Neural crest cell (in vitro differentiated cells): ENCODE measurements at regions not wholly inside any gene's neighbourhood (a gene's known extent, or its start where the extent isn't known, plus 50 kb on each side); places are given as distances from the start of the nearest gene placed in this dataset.

Experiments
- DNase-seq: peaks from one replicate; pipeline ENCODE4 v3.0.0; 2021; ENCODE audit warnings: low read depth, mixed read lengths, low spot score
- H3K27ac Mint-ChIP-seq: one replicate; pipeline ENCODE4 v1.8.0; 2021; ENCODE audit warnings: mild to moderate bottlenecking, mixed read lengths; ENCODE audit not compliant: unreplicated experiment
- H3K27me3 Mint-ChIP-seq: 2 replicates; pipeline ENCODE4 v1.8.0; 2021; ENCODE audit warnings: low read depth, mild to moderate bottlenecking, mixed read lengths
- H3K36me3 Mint-ChIP-seq: 2 replicates; pipeline ENCODE4 v1.8.0; 2021; ENCODE audit warnings: low read depth, mild to moderate bottlenecking, mixed read lengths
- H3K4me1 Mint-ChIP-seq: 2 replicates; pipeline ENCODE4 v1.8.0; 2021; ENCODE audit warnings: mixed read lengths
- H3K4me3 Mint-ChIP-seq: one replicate; pipeline ENCODE4 v1.8.0; 2021; ENCODE audit warnings: mild to moderate bottlenecking, mixed read lengths
- H3K9me3 Mint-ChIP-seq: 2 replicates; pipeline ENCODE4 v1.8.0; 2021; ENCODE audit warnings: mixed read lengths
- TF ChIP-seq, protein P1 (sequence below): fragments of 200-600 bp; sonication (generic); conservative IDR thresholded peaks from 2 replicates; pipeline ENCODE4 v1.5.0; 2021; ENCODE audit warnings: antibody characterized with exemption, mild to moderate bottlenecking

DNA sequence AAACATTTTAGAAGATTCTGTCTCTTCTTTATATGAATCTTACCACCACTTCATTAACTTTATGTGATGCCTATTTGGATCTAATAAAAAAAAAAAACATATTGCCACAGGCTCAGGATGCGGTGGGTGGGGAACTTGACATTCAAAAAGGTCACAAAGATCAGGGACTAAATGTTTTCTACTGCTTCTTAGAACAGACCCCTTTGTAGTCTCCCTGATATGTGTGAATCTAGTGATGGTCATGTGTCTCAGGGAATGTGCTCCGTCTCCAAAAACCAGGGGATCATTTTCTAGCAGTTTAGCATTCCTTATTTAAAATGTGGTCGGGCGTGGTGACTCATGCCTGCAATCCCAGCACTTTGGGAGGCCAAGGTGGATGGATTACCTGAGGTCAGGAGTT, 807.8 kb upstream of the CHAC2 start:
- Mint-ChIP-seq H3K36me3 (no peaks in the 10 kb centered on the region), H3K27ac (no peak overlapping the region), H3K27me3 (no peaks in the 10 kb centered on the region), H3K9me3 (peaks cover 5% of the 10 kb centered on the region), H3K4me3 (no peak overlapping the region), H3K4me1 (peaks cover 12% of the 10 kb centered on the region)
- TF ChIP-seq, protein P1, sequence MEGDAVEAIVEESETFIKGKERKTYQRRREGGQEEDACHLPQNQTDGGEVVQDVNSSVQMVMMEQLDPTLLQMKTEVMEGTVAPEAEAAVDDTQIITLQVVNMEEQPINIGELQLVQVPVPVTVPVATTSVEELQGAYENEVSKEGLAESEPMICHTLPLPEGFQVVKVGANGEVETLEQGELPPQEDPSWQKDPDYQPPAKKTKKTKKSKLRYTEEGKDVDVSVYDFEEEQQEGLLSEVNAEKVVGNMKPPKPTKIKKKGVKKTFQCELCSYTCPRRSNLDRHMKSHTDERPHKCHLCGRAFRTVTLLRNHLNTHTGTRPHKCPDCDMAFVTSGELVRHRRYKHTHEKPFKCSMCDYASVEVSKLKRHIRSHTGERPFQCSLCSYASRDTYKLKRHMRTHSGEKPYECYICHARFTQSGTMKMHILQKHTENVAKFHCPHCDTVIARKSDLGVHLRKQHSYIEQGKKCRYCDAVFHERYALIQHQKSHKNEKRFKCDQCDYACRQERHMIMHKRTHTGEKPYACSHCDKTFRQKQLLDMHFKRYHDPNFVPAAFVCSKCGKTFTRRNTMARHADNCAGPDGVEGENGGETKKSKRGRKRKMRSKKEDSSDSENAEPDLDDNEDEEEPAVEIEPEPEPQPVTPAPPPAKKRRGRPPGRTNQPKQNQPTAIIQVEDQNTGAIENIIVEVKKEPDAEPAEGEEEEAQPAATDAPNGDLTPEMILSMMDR: no peak
- DNase-seq: no peak

DNA sequence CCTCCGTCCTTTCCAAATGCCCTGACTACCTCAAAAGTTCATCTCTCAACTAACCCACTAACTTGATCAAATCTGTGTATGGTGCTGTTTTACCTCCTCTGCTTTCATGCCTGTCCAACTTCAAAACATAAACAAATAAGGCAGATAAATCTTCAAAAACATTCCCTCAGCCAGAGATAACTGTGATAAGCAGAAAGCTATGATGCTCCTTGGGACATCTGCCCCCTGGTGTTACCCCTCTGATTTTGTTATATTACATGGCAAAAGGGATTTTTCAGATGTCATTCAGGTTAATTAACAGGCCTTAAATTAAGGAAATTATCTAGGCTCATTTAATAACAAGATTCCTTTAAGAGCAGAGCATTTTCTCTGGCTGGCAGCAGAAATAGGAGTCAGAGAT, 810.8 kb upstream of the CHAC2 start:
- TF ChIP-seq, protein P1: peak; percentile 33

DNA sequence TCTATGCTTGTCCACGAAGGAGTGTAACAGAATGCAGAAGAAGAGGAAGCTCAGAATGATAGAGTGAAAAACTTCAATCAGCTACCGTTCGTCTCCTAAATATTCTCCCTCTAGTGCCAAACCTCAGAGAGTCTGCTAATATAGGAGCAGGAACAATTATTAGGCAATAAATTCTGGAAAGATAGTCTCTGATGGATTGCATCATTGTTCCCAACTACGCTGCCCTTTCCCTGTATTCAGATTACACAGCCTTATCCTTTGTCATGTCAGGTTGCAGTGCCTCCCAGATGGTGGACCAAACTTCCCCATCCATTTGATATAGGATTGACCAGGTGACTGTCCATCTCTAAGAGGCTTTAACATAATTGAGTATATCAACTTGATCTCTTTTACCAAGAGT, 811.5 kb upstream of the CHAC2 start:
- TF ChIP-seq, protein P1: no peak
- no peak overlapping the region for H3K4me3 Mint-ChIP-seq
- peaks cover 3% of the 10 kb centered on the region for H3K9me3 Mint-ChIP-seq
- no peak overlapping the region for H3K27ac Mint-ChIP-seq
- no peaks in the 10 kb centered on the region for H3K36me3 Mint-ChIP-seq
- no peak for DNase-seq
- peaks cover 5% of the 10 kb centered on the region for H3K4me1 Mint-ChIP-seq
- no peaks in the 10 kb centered on the region for H3K27me3 Mint-ChIP-seq

More for the DNA sequence above, 810.8 kb upstream of the CHAC2 start:
- H3K36me3 Mint-ChIP-seq: no peaks in the 10 kb centered on the region
- H3K4me3 Mint-ChIP-seq: no peak overlapping the region
- H3K27ac Mint-ChIP-seq: no peak overlapping the region
- peaks cover 9% of the 10 kb centered on the region for H3K4me1 Mint-ChIP-seq
- peaks cover 3% of the 10 kb centered on the region for H3K9me3 Mint-ChIP-seq
- no peak for DNase-seq
- H3K27me3 Mint-ChIP-seq: no peaks in the 10 kb centered on the region

DNA sequence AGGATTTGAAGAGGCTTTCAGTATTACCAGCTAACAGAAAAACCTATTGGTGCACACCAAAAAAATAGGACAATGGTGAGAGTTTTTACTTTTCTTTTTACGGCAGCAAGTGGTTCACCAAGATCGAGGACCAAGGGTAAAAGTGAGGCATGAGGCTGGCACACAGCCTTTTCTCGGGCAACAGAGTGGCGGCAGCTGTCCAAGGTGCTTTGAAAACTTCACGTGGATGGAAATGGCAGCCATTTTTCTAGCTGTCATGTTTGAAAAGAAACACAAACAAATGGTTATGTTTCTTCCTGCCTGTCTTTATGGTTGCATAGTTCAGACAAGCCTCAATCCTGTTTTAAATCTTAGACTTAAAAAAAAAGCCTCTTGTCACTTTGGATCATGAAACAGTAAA, 812.5 kb upstream of the CHAC2 start:
- Mint-ChIP-seq H3K36me3 (no peaks in the 10 kb centered on the region), H3K4me3 (no peak overlapping the region), H3K9me3 (peaks cover 3% of the 10 kb centered on the region), H3K4me1 (no peaks in the 10 kb centered on the region), H3K27me3 (no peaks in the 10 kb centered on the region), H3K27ac (no peak overlapping the region)
- DNase-seq: no peak
- TF ChIP-seq, protein P1: no peak

DNA sequence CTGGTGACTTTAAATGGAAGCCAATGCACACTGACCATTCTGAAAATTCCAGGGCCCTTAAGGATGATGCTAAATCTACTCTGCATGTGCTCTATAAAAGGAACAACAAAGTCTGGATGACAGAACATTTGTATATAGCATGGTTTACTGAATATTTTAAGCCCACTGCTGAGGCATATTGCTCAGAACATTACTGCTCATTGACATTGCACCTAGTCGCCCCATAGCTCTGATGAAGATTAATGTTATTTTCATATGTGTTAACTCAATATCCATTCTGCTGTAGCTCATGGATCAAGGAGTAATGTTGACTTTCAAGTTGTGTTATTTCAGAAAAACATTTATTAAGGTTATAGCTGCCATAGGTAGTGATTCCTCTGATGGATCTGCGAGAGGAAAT, 827.5 kb upstream of the CHAC2 start:
- TF ChIP-seq, protein P1: no peak
- Mint-ChIP-seq H3K27me3 (no peaks in the 10 kb centered on the region), H3K9me3 (peaks cover 9% of the 10 kb centered on the region), H3K4me1 (no peaks in the 10 kb centered on the region), H3K36me3 (peaks cover 3% of the 10 kb centered on the region), H3K4me3 (no peak overlapping the region), H3K27ac (no peak overlapping the region)
- no peak for DNase-seq

DNA sequence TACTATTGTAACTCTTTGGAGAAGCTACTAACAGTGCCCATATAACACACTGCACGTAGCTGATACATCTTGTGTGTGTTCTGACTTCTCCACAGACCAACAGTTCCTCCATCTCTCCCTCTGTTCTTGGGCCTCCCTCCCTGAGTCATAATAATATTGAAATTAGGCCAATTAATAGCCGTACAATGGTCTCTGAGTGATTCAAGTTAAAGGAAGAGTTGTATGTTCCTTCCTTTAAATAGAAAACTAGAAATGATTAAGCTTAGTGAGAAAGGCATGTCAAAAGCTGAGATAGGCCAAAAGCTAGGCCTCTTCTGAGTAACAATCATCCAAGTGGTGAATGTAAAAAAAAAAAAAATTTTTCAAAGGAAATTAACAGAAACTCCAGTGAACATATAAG, 828.4 kb upstream of the CHAC2 start:
- no peaks in the 10 kb centered on the region for H3K27me3 Mint-ChIP-seq
- peaks cover 3% of the 10 kb centered on the region for H3K36me3 Mint-ChIP-seq
- H3K4me3 Mint-ChIP-seq: no peak overlapping the region
- H3K9me3 Mint-ChIP-seq: peaks cover 9% of the 10 kb centered on the region
- peaks cover 3% of the 10 kb centered on the region for H3K4me1 Mint-ChIP-seq
- no peak overlapping the region for H3K27ac Mint-ChIP-seq
- DNase-seq: no peak
- TF ChIP-seq, protein P1: no peak
